Pancreas (tissue), 10 donors: ENCODE measurements at regions not wholly inside any gene's neighbourhood (a gene's known extent, or its start where the extent isn't known, plus 50 kb on each side); places are given as distances from the start of the nearest gene placed in this dataset.

Source experiments
- ATAC-seq, 4 donors: fragments of 200-7000 bp; cut with Tn5 transposase; one replicate each; pipeline versions ENCODE4 v1.8.0 to v1.9.1; 2020; ENCODE audit warnings: mild to moderate bottlenecking in 4 of 4, moderate library complexity in 4 of 4
- DNase-seq, 6 donors: peaks; one replicate each; pipeline ENCODE4 v3.0.0-alpha.2; 2020
- FAIRE-seq: peaks from 2 replicates; lab custom pipeline; 2012; peaks lifted over from hg19 to GRCh38; lab: Jason Lieb, UNC
- H3K27ac ChIP-seq, 4 donors: fragments of 200-600 bp; sonication (generic); 1 replicate in 3 of 4; 2 replicates in 1 of 4; pipeline versions ENCODE4 v1.5.0 to v1.8.0; 2020
- H3K27me3 ChIP-seq, 4 donors: fragments of 200-600 bp; one replicate each; pipeline ENCODE4 v1.8.0; 2021
- H3K36me3 ChIP-seq, 3 donors: fragments of 200-600 bp; sonication (generic) in 1 of 3; one replicate each; pipeline versions ENCODE4 v1.5.0 to v1.8.0; 2020 to 2021
- H3K4me1 ChIP-seq, 3 donors: fragments of 200-600 bp; one replicate each; pipeline ENCODE4 v1.8.0; 2021
- H3K4me3 ChIP-seq, 4 donors: fragments of 200-600 bp; sonication (generic) in 2 of 4; one replicate each; pipeline versions ENCODE4 v1.5.0 to v1.8.0; 2020 to 2021
- H3K9me3 ChIP-seq, 4 donors: fragments of 200-600 bp; one replicate each; pipeline ENCODE4 v1.8.0; 2021
- CTCF ChIP-seq, 4 donors: fragments of 200-600 bp; sonication (generic) in 3 of 4; IDR thresholded peaks; one replicate each; pipeline versions ENCODE4 v1.5.0 to v1.8.0; 2021; ENCODE audit warnings: antibody characterized with exemption in 4 of 4
- WGBS, 2 donors: extraction: QIAGEN DNeasy Blood & Tissue Kit; methylation state at CpG; one replicate each; pipeline ENCODE4 v1.1.7; 2013; 5-methylcytosine and 5-hydroxymethylcytosine counted together
- intact Hi-C, 3 donors: fragments of 100-400 bp; cut with DNase I; formaldehyde crosslinking; loops; one replicate each; pipeline versions ENCODE4 v1.11.1 to v1.14.2; 2022
- donor health status: healthy with polysubstance abuse.
- donor health status: DM: no; HTN: no; CAD: no; lungs with moderate emphysema.
- donor health status: DM: no; HTN: no; CAD: no.
- donor health status: control.
- donor health status: control.
- donor health status: Bipolar disorder and iron deficiency.
- donor health status: DM: yes; HTN: yes; CAD: no.
- donor health status: DM: no; HTN: no; CAD: no.
- donor health status: DM: no; HTN: no; CAD: no.
- donor health status: DM: yes; HTN: yes; CAD: no.

- Histone ChIP-seq H3K4me3 (no peak overlapping the region), H3K27ac (no peak overlapping the region), H3K36me3 (no peaks in the 10 kb centered on the region), H3K27me3 (no peaks in the 10 kb centered on the region), H3K4me1 (peaks cover 0 to 9% (median 4%) of the 10 kb centered on the region in 3 donors), H3K9me3 (no peaks in the 10 kb centered on the region)
- WGBS, 2 donors: 66 to 67% methylated on average over 3 of the region's 3 CpGs
- no peak for TF ChIP-seq CTCF (IDR thresholded peaks at IDR 0.05)
- intact Hi-C loops: no loop called here
- no peak for FAIRE-seq
- peak in 3 of 4 donors; percentile 29 to 82 (median 65) for ATAC-seq
- no peak for DNase-seq
Measured at GRCh38 chr1:172951730-172952365, 98.9 kb downstream of the TNFSF18 start.

GRCh38 chr1:172952516-172952915, 98.2 kb downstream of the TNFSF18 start:
- intact Hi-C loops: no loop called here
- no peaks in the 10 kb centered on the region for H3K36me3 ChIP-seq
- FAIRE-seq: no peak
- peaks cover 0 to 9% (median 4%) of the 10 kb centered on the region in 3 donors for H3K4me1 ChIP-seq
- peak in 1 of 4 donors; percentile 34 for ATAC-seq
- no peak for TF ChIP-seq CTCF (IDR thresholded peaks at IDR 0.05)
- DNase-seq: no peak
- H3K9me3 ChIP-seq: no peaks in the 10 kb centered on the region
- H3K4me3 ChIP-seq: no peak overlapping the region
- no peaks in the 10 kb centered on the region for H3K27me3 ChIP-seq
- H3K27ac ChIP-seq: no peak overlapping the region

- intact Hi-C loops: no loop called here
- Histone ChIP-seq H3K27me3 (no peaks in the 10 kb centered on the region), H3K36me3 (no peaks in the 10 kb centered on the region), H3K27ac (no peak overlapping the region), H3K4me3 (no peak overlapping the region), H3K4me1 (peaks cover 0 to 9% (median 4%) of the 10 kb centered on the region in 3 donors), H3K9me3 (no peaks in the 10 kb centered on the region)
- ATAC-seq (no peak), FAIRE-seq (no peak), DNase-seq (no peak)
- no peak for TF ChIP-seq CTCF (IDR thresholded peaks at IDR 0.05)
- 93 to 98% methylated on average over 6 of the region's 6 CpGs for WGBS, 2 donors
Measured at GRCh38 chr1:172954476-172955150, 96.1 kb downstream of the TNFSF18 start.

GRCh38 chr1:172955161-172955815, 95.5 kb downstream of the TNFSF18 start:
- intact Hi-C loops: no loop called here
- FAIRE-seq: no peak
- H3K27ac ChIP-seq: no peak overlapping the region
- no peak overlapping the region for H3K4me3 ChIP-seq
- peaks cover 0 to 10% (median 8%) of the 10 kb centered on the region in 3 donors for H3K4me1 ChIP-seq
- DNase-seq: no peak
- WGBS, 2 donors: 93 to 98% methylated on average over 5 of the region's 5 CpGs
- no peak for TF ChIP-seq CTCF (IDR thresholded peaks at IDR 0.05)
- ATAC-seq: no peak
- no peaks in the 10 kb centered on the region for H3K36me3 ChIP-seq
- no peaks in the 10 kb centered on the region for H3K9me3 ChIP-seq
- H3K27me3 ChIP-seq: no peaks in the 10 kb centered on the region
